ENCODE measurements at regions not wholly inside any gene's neighbourhood (a gene's known extent, or its start where the extent isn't known, plus 50 kb on each side); places are given as distances from the start of the nearest gene placed in this dataset.
A peak's percentile ranks its signal among the peaks of the same experiment; 100 is the strongest.
"Not testable (repeated sequence)": the region's sequence is repeated elsewhere in the genome, so short reads cannot be mapped to it uniquely, and the experiment has no call there.

DNA sequence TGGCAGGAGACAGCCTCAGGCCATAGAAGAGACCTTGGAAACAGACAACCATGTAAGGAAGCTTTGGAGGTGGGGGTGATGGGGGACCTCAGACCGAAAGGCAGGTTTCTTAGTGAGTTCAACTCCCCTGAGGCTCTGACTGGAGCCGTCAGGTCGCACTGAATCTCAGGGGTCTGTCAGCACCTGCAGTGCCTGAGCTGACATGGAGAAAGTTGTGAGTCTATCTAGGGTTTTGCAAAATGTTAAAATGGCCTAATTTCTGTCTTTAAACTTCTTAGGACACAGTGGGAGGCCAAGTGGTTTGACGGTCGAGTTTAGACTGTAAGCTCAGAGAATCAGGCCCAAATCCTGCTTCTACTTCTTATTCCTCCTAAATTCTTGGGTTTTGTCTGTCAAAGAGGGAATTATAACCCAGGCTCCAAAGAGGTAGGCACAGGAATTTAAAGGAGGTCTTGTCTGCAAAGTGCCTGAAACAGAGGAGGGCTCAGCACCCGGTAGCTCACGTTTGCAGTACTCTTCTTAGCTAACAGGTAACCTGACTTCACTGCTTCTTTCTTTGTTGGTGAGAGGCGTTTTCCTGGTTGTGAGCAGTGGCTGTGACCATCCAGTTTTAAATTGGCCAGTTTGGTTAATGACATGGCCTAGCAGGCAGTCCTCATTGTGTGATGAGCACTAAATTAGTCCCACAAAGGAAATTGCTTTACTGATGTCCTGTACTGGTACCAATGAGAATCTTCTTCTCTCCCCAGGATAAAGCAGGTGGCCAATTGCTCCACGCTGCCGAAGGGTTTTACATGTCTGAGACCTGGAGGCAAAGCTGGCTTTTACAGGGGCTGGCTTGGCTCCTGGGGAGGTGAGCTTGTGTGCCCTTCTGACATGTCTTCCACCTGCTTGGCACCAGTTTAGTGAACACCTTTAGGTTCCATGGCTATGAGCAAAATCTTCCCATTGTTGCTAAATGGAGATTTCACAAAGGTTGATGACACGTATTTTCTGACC, 95.7 kb downstream of the MYCN start:
- no peak for DNase-seq (ENCODE audit: low spot score)

DNA sequence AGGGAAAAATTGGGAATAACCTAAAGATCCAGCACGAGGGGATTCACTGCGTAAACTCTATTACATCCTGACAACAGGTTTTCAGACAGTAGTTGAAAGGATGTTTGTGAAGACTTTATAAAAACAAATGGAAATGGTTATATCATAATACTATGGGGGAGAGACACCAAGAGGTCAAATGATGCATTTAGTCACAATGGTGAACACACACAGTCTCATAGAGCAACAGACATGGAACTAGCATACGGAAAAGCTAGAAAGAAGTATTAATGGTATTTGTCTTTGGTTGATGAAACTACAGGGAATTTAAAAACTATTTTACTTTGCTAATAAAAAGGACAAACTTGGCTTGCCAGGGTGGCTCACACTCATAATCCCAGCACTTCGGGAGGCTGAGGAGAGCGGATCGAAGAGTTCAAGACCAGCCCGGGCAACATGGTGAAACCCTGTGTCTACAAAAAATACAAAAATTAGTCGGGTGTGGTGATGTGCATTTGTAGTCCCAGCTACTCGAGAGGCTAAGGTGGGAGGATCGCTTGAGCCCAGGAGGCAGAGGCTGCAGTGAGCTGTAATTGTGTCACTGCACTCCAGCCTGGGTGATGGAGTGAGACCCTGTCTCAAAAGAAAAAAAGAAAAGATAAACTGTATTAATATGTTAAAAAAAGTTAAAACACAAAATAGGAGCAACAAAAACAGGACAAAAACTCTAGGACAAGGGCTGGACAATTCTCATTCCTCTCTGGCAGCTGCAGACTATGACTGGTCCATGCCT, 94.8 kb downstream of the MYCN start:
- DNase-seq (ENCODE audit: low spot score), result no peak

DNA sequence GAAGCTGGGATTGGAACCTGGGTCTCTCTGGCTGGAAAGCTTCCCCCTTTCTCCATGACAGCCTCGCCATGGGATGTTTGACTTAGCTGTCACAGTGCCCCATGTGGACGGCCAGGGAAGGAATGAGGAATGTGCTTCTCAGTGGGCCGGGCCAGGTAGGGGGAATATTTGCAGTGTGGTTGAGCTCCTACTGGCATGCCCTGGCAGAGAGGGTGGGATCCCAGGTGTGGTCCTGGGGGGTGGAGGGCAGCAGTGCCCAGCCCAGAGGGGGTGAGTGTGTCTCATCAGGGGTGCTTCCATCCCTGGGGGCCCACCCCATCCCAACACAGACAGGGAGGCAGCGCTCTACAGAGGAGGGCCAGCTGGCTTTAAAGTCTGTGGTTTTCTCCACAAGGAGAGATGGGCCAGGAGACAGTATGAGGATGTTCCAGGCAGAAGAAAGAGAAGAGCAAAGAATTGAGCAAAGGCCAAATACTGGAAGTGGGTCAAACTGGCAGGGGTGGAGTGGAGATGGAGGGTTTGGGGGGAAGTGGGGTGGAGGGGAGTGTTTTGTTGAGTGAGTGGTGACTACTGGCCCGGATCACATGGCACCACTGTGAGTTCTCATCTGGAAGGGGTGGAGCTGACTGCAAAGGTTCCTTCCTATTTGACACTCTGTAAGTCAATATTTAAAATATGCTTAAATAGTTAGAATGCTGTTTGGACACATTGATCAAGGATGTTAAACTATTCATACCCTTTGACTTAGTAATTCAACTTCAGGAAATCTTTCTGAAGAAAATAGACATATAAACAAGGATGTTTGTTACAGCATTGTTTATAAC, 94.0 kb downstream of the MYCN start:
- DNase-seq (ENCODE audit: low spot score), result no peak

DNA sequence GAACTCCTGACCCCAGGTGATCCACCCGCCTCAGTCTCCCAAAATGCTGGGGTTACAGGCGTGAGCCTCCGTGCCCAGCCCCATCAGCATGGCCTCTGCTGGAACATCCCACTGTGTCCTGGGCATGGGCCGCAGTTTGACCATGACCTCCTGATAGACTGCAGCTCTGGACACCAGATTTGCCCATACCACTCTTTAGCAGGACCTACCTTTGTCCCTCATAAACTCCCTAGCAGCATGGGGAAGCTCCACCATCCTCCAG, 92.6 kb downstream of the MYCN start:
- DNase-seq (ENCODE audit: low spot score), result no peak

DNA sequence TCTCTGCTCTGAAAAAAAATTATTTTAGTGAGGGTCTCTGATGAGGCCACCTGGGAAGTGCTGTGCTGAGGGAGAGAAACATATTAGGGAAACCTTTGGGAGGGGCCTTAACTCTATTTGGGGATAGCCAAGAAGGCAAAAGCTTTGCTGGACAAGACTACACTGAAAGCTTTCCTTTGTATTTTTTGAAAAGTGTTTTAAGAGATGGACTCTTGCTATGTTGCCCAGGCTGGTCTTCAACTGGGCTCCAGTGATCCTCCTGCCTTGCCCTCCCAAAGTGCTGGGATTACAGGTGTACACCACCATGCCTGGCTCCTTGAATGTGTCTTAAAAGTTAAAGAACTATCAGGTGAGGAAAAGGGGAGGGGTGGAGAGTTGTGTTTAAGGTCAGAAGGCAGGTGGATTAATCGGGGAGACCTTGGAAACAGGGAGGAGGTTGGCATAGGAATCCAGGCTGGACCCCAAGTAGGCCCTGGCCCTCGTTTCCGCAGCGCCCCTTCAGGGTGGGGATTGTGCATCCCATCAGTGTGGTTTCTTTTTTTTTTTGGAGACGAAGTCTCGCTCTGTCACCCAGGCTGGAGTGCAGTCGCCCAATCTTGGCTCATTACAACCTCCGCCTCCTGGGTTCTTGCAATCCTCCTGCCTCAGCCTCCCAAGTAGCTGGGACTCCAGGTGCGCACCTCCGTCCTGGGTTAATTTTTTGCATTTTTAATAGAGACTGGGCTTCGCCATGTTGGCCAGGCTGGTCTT, 92.1 kb downstream of the MYCN start:
- no peak for DNase-seq (ENCODE audit: low spot score)

DNA sequence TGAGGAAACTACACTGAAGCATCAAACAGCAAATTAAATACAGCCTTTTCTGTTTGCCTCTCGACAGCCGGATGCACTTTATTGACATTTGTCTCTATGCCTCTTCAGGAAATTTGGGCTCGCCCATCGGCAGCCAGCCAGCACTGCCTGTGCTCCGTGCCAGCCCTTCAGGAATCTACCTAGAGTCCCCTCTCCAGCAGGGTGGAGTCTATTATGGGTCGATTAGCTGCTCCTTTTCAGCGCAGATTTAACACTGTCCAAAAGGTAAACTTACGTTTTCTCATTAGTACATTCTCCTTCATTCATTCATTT, 91.5 kb downstream of the MYCN start:
- DNase-seq (ENCODE audit: low spot score), result no peak

DNA sequence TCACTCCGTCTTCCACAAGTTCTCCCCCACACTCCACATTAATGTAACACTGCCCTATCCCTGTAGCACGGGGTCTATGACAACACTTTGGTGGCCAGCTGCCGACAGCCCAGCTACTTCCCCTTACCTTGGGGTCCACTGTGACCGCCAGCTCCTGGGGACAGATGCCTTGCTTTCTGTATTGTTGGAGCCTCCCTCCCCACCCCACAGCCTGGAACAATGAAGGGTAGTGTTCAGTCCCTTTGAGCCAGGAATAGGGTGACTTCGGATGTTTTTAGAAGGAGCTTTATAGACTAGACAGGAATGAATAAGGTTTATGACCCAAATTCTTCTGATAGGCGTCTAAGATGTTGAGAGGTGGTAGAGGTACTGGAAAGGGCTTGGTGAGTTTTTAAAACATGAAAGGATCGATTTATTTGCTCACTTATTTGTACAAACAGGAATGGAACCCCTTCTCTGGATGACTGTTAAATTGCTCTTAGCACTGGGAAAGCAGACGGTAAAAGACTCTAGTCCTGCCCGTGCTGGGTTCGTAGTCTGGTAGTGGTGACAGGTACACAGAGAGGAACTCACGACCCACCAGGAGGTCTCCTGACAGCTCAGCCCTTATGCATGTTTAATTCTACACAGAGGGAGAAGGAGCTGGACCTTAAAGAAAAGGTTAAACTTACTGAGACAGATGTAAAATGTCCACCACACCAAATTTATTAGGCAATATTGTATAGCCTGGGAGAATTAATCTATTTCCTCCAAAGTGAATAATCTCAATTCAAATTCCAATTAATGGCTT, 90.9 kb downstream of the MYCN start:
- peak; percentile 69 for DNase-seq (ENCODE audit: low spot score)

DNA sequence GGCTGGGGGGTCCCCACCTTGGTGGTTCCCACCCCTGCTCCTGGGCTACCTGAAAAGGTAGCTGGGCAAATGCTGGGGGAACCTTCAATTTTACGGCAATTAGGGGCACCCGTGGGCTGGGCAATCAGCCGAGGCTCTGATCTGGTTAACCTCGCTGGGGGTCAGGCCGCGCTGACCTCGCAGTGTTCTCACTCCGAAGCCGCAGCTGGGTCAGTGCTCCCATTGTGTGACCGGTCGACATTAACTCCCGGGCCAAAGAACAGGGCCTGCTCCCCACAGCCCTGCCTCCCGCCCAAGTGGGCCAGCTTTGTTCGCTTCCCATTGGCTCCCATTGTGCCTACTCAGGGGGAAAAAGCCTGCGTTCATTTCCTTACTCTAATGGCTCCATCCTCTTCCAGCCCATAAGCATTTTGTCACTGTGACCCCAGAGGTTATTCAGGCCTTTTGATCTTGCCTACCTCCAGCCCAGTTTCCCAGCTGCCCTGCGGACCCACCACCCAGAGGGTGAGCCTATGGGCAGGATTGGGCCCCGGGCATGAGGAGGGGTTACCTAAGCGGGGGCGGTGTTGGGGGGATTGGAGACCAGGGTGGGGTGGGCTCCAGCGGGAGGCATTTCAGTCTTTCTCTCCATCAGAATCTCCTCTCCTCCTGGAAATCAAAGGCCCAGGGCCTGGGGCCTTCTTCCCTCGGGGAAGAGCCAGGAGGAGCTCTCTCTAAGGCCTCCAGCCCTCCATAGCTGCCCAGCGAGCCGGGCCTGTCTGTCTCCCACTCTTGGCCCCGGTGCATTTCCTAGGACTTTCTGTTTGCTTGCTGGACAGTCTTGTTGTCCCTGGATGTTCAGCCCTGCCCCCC, 90.1 kb downstream of the MYCN start:
- peak; percentile 54 for DNase-seq (ENCODE audit: low spot score)

DNA sequence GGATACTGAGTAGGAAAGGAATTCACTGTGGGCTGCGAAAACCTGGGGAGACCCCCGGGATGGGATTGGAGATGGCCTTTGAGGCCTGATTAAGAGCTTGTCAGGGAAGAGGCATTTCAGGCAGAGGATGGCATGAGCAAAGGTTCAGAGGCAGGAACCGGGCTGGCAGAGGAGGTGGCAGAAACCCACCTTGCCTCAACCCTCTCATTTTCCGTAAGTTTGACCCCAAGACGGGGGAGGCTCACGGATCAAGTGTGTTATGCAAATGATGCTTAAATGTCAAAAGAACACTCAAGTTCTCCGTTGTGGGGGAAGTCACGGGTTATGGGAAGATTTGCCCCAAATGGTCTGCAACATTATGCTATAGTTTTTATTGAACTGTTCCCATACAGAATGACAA, 88.3 kb downstream of the MYCN start:
- no peak for DNase-seq (ENCODE audit: low spot score)

DNA sequence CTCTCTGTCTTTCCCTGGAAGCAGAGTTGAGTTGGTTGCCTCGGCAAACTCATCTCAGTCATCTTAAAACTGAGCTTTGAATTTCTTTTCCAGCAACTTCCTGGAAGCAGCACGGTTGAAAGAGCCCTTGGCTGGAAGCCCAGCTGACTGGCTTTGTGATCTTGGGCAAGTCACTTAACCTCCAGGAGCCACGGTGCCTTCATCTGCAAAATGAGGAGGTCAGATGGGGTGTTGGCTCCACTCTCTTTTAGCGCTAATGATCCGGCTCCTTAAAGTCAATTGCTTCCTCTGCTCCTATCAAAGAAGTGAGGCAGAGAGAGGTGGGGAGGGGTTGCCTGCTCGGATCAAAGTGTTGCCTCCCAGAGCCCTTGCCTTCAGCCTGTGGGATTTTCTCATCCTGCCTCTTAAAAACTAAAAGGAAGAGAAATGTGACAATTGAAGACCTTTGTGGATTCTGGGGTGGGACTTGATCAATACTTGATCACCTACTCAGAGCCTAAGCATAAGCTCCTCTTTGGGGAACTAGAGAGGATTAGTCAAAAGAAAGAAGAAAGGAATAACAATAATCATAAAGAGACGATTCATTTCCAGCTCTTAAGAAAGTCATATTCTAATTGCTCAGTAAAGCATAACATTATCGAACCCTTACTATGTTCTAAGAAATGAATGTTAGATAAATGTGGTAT, 86.6 kb downstream of the MYCN start:
- DNase-seq (ENCODE audit: low spot score), result no peak

DNA sequence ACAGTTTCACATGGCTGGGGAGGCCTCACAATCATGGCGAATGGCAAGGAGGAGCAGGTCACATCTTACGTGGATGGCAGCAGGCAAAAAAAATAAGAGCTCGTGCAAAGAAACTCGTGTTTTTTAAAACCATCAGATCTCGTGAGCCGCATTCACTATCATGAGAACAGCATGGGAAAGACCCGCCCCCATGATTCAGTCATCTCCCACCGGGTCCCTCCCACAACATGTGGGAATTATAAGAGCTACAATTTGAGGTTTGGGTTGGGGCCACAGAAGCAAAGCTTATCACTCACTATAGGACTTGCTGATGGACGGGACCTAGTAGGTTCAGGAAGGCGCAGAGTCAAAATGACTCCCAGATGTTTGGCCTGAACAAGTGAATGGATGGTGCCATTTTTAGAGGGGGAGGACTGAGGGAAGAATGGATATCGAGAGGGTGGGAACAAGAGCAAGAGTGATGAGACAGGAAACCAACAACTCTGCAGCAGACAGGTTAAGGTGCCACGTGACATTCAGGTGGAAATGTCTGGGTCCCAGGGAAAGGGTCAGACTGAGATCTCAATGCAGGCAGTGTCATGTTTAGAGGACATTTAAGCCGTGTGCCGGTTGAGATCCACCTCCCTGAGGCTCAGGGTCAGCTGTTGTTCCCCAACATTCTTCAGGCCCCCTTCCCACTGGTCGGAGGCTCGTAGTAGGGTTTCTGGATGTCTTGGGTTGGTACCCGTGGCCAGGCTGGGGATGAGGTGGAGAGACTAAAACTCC, 85.7 kb downstream of the MYCN start:
- DNase-seq (ENCODE audit: low spot score), result no peak

DNA sequence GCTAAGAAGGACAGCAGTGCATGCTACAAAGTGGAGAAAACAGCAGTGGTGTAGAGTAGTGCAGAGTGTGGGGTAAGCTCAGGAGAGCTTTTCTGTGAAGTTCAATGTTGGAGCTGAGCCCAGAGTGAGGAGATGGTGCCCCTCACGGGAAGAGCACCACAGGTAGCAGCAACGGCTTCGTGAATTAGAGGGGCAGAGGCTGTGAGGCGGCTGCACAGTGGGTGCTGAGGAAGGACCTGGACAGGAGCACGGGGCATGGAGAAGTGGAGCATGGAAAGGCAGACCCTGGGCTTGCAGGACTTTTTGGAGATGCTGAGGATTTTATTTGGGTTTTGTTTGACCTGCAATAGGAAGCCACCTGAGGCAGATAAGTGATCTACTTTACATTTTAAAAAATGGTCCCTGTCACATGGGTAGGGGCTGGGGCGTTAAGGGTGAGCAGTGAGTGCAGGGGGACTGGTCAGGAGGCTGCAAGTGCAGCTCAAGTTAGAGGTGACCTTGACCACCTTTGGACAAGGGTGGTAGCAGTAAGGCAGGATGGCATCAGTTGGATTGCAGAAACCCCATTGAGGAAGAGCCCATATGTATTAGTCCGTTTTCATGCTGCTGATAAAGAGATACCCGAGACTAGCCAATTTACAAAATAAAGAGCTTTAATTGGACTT, 85.0 kb downstream of the MYCN start:
- no peak for DNase-seq (ENCODE audit: low spot score)

DNA sequence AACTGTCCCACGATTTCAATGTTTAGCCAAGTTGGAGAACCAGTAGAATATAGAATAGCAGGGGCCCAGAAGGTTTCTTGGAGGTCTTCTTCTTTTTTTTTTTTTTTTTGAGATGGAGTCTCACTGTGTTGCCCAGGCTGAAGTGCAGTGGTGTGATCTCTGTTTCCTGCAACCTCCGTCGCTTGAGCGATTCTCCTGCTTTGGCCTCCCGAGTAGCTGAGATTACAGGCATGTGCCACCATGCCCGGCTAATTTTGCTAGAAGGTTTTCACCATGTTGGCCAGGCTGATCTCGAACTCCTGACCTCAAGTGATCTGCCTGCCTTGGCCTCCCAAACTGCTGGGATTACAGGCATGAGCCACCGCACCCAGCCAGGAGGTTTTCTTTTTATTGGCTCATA, 84.3 kb downstream of the MYCN start:
- DNase-seq (ENCODE audit: low spot score), result not testable (repeated sequence)

DNA sequence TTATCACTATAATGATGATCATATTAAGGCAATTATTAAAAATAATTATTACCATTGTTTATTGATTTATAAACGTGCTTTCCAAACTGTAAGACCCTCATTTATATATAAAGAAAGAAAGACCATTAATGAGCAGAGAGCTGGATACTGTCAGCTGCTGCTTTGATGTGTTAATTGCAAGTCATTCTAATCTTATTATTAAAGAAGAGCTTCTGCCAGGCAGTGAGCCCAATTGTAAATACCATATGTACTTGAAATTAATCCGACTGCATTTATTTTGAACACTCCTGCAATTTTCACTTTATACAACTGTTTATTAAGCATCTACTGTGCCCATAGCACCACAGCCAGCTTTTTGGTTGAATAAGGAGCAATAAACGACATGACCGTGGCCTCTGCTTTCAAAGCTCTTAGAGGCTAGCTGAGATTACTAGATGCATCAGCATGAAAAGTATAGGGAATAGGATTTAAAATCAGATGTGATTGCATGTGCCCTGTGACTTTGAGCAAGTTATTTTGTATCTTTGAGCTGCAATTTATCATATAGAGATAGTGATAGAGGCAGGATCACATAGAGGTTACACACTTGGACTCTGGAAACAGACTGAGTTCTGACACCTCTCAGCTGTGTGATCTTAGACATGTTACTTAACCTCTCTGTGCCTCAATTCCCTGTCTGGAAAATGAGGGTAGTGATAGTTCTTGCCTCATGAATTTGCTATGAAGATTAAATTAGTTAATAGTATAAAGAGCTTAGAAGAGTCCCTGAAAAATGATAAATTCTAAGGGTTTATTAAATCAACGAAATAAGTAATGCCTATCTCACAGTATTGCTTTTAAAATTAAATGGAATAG, 83.4 kb downstream of the MYCN start:
- no peak for DNase-seq (ENCODE audit: low spot score)

DNA sequence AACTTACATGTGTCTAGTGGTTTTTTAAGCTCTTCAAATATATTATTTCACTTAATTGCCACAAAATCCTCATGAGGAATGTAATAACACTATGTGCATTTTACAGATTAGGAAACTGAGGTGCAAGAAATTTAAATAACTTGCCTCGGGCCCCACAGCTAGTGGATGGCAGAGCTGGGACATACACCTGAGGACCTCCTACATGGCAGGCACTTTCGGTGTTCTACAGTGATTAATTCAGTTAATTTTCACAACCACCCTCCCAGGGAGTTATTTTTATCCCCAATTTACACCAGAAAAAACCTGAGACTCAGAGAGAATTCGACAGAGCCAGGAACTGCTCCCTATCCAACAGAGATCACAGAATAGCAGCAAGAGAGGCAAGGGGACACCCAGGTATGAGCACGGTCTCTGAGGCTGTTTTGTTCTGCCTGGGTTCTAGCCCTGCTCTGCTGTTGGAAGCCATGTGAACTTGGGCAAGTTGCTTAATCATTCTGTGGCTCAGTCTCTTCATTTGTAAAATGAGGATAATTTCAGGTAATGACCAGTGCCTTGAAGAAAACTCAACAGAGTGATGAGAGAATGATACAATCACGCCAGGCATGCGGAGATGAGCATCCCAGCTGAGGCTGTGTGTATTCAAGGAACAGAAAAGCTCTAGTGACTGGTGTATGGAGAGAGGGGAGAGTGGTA, 82.3 kb downstream of the MYCN start:
- DNase-seq (ENCODE audit: low spot score), result no peak

DNA sequence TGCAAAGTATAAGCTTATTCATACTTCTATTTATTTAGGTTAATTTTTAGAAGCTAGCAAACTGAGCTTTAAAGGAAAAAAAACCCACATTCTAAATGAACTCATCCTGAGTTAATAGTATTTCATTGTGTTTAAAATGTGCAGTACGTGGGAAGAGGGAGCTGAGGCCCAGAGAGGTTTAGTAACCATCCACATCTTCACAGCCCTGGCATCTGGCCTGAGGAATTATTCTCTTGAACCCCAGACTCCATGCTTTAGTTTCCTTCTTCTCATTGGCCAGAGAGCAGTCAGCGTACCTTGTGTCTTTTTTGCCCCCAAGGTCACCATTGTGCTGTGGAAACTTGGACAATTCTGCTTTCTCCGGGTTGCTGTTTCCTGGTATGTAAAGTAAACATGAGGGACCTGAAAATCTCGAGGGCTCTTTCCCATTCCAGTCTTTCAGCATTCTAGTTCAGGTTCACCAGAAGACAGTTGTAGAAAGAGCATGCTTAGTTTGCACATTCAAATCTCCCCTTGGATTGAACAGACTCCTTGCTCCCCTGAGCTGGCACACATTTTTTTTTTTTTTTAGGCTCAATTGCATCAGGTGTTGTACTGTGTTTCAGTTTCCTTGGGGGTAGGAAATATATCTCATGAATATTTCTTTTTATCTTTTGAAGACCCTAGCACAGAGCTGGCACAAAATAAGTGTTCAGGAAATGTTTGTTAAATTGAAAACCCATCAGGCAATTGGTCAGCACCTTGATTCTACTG, 81.4 kb downstream of the MYCN start:
- DNase-seq (ENCODE audit: low spot score), result no peak
